GM21447 (cell line): ENCODE measurements at regions not wholly inside any gene's neighbourhood (a gene's known extent, or its start where the extent isn't known, plus 50 kb on each side); places are given as distances from the start of the nearest gene placed in this dataset.

Experiments used
- ATAC-seq: cut with Tn5 transposase; IDR thresholded peaks from one replicate; pipeline ENCODE4 v1.9.1; 2021; ENCODE audit not compliant: unreplicated experiment

DNA sequence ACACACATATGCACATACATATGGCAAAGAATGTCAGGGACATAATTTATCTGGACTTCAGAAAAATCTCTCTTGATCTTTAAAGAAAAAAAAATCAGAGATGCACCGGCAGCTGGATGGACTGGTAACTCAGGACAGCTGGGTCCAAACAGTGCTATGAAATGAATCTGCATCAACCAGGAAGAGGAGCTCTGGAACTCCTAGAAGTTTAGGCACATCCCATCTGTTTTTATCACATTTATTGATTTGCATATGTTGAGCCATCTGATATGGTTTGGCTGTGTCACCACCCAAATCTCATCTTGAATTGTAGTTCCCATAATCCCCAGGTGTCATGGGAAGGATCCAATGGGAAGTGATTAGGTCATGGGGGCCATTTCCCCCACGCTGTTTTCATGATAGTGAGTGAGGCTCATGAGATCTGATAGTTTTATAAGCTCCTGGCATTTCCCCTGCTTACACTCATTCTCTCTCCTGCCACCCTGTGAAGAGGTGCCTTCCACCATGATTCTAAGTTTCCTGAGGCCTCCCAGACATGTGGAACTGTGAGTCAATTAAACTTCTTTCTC is 87.7 kb upstream of the AKIP1 start:
- no peak for ATAC-seq

DNA sequence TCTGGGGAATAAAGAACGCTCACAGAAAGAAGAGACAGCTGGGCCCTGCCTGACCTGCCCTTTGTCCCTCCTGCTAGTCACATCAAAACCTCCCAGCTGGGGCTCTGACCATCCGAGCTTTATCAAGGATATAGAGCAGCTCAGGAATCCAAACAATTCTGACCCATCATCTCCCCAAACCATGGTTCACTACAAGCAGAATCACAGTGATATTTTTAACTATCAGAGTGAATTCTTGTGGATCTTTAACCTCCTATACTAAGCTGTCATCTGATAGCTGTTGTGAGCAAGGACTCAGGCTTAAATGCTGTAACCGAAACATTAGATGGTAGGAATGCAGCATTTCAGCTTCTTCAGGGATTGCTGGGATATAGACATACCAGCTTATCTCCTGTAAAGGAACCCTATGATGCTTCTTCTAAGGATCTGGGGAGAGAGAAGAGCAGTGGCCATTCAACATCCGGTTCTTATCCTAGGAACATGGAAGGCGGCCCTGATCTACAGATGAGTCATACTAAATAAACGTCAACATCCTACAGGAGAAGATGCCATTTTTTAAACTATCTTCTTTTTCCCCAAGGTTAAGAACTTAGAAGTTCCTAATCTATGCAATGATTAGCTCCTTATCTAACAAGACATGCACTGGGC is 84.7 kb upstream of the AKIP1 start:
- ATAC-seq: no peak

GRCh38 chr11:8826901-8827560 is 84.0 kb upstream of the AKIP1 start:
- ATAC-seq: no peak

- no peak for ATAC-seq
Observed at GRCh38 chr11:8828046-8828445, 82.9 kb upstream of the AKIP1 start.

GRCh38 chr11:8828580-8829361 is 82.2 kb upstream of the AKIP1 start:
- no peak for ATAC-seq

- ATAC-seq: no peak
Observed at GRCh38 chr11:8829556-8829955, 81.4 kb upstream of the AKIP1 start.

DNA sequence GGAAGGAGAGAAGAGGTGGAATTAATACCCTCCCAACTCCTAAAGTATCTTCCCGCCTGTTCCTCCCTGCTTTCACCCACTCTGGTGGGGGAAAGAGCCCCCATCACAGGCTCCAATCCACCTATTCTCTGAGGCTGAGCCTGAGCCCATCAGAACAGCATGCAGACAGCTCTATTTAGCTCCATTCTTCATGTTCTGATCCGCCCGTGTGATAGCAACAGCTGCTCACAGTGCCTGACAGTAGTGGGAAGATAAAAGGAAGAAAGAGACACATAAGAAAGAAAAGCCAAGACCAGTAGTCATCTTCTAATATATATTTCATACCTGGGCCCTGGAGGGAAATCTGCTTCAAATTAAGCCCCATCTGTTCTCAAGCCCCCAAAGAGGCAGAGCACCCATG is 80.3 kb upstream of the AKIP1 start:
- ATAC-seq: no peak

GRCh38 chr11:8831861-8832260 is 79.1 kb upstream of the AKIP1 start:
- ATAC-seq: no peak

DNA sequence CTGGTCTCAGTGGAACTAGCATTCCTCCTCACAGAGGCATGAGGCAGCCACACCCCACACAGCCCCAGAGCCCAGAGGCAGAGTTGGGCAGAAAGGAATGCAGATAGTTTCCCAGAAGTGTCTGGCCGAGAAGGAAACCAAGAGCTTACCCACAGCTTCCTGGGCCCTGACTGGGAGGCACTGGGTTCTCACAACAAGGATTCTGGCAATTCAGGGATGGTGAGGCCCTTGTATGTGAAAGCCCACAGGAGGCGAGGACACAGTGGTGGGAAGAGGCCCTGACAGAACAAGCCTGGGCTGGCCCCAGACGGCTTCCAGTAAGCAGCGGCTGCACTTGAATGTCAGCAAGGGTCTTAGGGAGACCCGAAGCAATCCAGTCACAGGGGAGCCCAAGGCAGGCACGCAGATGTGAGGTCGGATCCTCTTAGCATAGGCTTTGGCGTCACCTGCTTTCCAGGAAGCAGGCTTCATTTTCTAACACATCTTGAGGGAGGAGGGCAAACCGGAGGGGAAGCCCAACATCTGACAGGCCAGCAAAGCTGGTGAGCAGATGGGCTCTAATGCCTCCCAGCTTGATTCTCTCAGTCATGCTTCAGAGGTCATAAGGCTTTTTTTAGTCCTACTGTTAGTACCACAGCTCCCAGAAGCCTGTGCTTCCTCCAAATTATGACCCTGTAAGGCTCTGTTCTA is 78.3 kb upstream of the AKIP1 start:
- ATAC-seq: no peak

- no peak for ATAC-seq
Observed at GRCh38 chr11:8833568-8834315, 77.2 kb upstream of the AKIP1 start.

GRCh38 chr11:8834379-8834778 is 76.6 kb upstream of the AKIP1 start:
- ATAC-seq: no peak

GRCh38 chr11:8838248-8838647 is 72.7 kb upstream of the AKIP1 start:
- no peak for ATAC-seq

DNA sequence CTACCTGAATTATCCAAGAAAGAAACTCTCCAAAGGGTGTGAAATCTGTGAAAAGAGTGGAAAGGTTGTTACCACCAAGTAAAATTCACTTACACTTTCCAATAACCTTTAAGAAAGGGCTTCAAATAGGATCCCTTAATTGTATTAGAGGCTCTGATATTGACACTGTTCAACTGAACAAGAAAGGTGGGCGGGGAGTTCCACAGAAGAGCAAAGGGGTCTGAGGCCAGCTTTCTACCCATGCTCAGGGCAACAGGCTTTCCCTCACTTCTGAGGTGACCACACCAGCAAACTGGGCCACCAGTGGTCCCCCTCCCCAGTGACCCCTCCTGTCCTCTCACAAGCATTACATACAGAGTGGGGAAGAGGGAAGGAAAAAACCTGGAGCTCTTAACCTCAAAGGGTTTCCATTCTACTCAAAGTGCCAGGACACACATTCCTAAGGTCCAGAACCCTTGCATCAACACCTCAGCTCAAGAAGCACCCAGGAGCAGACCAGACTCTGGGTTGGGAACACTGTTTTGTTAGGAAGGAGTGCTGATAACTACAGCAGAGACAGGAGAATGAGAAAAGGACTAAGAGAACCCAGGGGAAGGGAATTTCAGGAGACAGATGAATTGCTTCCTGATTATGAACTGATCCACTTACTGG is 71.6 kb upstream of the AKIP1 start:
- ATAC-seq: no peak

- ATAC-seq: no peak
Observed at GRCh38 chr11:8839957-8840945, 70.7 kb upstream of the AKIP1 start.

DNA sequence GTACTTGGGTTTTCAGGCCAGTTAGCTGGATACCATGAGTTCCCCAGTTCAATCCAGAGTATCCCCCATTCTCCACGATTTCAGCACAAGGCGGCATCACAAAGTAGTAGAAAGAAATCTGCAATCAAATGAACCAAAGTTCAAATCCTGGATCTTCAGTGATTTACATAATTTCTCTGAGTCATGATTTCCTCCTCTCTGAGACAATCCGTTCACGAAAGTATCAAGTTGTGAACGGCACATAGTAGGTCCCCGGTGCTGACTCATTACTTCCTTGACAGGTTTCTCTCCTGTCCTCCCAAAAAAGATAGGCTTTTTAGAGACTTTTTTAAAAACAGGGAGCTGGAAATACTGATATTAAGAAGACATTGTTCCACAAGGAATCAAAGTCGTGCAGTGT is 69.1 kb upstream of the AKIP1 start:
- no peak for ATAC-seq

GRCh38 chr11:8858808-8859207 is 52.2 kb upstream of the AKIP1 start:
- no peak for ATAC-seq
